GM21825 (cell line): ENCODE measurements at regions not wholly inside any gene's neighbourhood (a gene's known extent, or its start where the extent isn't known, plus 50 kb on each side); places are given as distances from the start of the nearest gene placed in this dataset.

Source experiments
- ATAC-seq: cut with Tn5 transposase; IDR thresholded peaks from one replicate; pipeline ENCODE4 v1.9.1; 2021; ENCODE audit warnings: mild to moderate bottlenecking, moderate library complexity; ENCODE audit not compliant: unreplicated experiment

GRCh38 chr14:71586131-71586897, 345.9 kb upstream of the RGS6 start:
- no peak for ATAC-seq

DNA sequence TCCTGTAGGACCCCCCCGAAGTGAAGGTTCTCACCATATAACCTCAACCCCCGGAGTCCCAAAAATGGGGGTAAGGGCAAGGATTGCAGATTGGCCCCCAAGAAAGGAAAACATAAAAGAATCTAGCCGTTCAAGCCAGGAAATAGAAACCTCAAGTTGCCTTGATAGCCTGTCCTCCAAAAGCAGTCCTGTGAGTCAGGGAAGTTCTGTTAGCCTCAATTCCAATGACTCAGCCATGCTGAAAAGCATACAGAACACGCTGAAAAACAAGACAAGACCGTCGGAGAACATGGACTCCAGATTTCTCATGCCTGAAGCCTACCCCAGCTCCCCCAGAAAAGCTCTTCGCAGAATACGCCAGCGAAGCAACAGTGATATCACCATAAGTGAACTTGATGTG, 344.2 kb upstream of the RGS6 start:
- no peak for ATAC-seq

- ATAC-seq = no peak
Observed at GRCh38 chr14:71588576-71589215, 343.5 kb upstream of the RGS6 start.

GRCh38 chr14:71589609-71590008, 342.6 kb upstream of the RGS6 start:
- ATAC-seq = no peak

GRCh38 chr14:71590131-71590530, 342.1 kb upstream of the RGS6 start:
- no peak for ATAC-seq

DNA sequence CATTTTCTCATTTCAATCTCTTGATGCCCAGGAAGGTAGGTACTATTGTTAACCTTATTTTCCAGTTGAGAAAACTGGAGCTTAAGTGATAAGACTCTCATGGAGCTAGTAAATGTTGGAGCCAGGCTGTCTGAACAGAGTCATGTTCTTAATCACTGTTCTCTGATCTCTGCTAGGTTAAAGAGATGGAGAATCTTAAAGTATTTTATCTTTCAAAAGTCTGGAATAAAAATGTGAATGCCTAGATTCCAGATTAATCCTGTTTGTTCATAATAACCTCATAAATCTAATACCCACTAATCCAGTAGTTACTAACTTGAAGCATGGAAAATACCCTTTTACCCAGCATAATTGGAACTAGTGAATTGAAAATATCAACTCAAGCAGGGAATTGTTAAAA, 341.0 kb upstream of the RGS6 start:
- ATAC-seq = no peak

- ATAC-seq = no peak
Observed at GRCh38 chr14:71591929-71592328, 340.3 kb upstream of the RGS6 start.

DNA sequence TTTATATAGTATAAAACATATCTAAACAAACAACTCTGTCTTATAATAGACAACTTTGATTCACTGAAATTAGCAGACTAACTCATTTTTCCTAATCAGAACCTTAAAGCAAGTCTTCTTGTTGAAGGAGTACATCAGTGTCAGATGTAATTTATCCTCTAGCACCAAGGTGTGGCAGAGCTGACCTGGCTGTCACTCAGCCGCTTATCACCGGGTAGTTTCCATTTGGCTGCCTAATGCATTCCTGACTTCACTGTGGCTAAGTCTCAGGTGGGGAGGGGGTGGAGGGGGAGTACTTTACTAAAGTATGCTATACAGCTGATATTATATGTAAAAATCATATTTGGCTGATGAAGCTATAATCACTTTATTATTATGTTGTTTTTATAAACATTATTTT, 339.9 kb upstream of the RGS6 start:
- ATAC-seq = no peak

- ATAC-seq = no peak
Observed at GRCh38 chr14:71593966-71594365, 338.3 kb upstream of the RGS6 start.

GRCh38 chr14:71594821-71595220, 337.4 kb upstream of the RGS6 start:
- ATAC-seq = no peak

DNA sequence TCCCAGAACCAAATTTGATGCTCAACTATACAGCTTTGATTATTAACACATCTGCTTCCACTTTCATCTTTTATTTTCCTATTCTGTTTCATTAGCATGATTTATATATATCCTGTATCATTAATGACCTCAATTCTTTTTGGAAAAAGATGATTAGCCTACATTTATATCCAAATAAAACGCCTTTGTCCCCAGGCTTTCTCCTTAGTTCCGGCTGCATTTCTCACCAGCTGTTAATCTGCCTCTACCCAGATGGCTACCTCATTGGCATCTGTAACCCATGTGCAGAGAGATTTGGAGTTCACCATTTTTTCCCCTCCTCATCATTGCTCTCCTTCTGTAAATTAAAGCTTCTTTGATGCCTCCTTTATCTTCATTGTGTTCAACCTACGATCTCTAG, 336.8 kb upstream of the RGS6 start:
- no peak for ATAC-seq

DNA sequence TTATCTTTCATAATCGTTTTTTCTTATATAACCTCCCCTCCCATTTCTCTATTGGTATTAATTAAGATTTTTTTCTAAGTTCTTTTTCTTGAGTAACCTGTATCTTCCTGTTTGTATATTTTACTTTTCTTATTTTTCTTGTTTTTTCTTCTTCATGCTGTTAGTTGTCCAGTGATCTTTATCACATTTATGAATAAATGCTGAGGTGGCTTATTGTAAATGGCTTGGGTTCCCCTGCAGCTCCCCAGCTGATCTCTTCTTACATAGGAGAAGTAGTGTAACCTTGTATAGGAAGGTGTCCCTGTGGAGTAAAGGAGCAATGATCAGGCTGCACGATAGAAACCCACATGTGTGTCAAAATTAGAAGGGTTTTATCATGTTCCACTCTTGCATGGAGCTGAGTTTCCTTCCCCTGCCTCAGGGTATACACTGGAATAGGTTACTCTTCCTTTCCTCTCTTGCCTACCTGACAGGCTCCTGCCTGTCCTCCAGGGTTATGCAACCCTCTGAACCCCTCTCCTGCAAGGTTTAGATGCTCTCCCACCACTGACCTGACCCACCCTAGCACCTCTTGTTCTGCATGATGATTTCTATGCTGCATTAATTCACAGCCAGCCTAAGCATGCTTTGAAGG, 334.8 kb upstream of the RGS6 start:
- peak; percentile 15 for ATAC-seq

DNA sequence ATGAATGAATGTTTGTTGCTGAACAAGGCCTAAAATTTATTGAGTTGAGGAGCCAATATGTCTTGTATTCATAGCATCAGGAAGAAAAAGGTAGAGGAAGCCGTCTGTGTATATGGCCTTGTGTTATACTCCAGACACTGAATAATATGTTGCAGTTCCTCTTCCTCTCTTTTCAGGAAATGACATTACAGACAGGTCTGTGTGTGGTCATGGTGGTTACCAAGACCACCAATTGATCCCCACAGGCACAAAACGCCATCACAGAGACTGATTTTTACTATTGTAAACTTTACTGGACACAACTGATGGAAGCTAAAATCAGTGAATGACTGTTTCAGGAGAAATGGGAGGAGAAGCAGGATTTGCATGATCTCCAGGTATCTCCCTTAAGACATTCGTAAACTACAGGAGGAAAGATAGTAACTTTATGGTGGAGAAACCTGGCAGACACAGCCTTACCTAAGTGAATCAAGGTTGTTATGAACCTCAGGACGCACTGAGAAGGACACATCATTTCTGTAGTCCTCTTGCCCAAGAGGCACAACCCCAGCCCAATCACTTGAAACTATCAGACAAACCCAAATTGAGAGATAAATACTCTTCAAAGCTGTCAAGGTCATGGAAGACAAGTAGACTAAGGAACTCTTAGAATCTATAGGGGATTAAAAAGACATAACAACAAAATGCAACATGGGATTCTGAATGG, 334.1 kb upstream of the RGS6 start:
- peak; percentile 79 for ATAC-seq

- ATAC-seq = no peak
Observed at GRCh38 chr14:71600309-71600708, 331.9 kb upstream of the RGS6 start.

- ATAC-seq = no peak
Observed at GRCh38 chr14:71602524-71602923, 329.7 kb upstream of the RGS6 start.

- ATAC-seq = no peak
Observed at GRCh38 chr14:71604231-71604630, 328.0 kb upstream of the RGS6 start.

DNA sequence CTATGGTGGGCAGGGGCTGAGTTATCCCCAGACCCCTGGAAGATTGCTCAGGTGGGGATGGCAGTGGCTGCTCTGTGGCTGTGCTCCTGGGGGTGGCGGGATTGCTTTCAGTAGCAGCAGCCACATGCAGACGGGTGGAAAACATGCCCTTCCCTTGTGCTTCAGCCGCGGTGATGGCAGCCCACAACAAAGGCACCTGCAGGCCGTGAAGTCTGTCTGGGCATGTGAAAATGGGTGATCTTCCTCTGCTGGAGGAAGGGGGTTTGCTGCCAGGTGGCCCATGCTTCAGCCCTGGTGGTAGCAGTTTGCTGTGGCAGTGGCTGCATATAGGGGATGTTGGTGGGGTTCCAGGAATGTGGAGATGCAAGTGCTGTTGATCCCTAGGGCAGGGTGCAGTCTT, 326.2 kb upstream of the RGS6 start:
- ATAC-seq = no peak

DNA sequence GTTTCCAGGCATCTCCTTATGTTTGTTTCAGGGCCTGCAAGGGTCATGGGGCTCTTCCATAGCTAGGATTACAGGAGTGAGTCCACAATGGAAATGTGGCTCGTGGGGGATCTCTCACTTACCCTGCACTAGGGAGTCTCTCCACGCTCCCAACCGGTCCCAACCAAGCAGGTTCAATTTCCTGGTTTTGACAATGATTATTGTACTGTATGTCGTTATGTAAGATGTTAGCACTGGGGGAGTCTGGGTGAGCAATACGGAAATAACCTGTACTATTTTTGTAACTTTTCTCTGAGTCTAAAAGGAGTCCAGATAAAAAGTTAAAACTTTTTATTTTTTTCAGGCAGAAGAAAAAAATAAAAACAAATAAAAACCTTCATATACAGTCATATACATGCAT, 325.7 kb upstream of the RGS6 start:
- no peak for ATAC-seq

GRCh38 chr14:71607056-71607455, 325.2 kb upstream of the RGS6 start:
- no peak for ATAC-seq

DNA sequence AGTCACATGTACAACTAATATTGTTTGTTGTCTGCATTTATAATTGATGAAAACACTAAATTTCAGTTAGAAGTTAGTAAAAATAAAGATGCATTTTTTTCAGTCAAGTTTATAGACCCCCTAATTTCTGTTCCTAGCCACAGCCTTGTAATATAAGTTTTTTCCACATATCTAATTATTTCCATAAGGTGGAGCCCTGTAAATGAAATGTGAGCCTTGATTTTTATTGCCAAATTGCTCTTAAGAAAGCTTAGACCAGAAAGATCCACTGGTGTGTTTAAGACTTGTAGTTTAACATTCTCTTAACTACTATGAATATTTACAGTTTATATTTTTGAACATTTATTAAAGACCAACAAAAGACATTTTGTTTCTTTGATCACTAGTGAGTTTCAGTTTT, 322.1 kb upstream of the RGS6 start:
- ATAC-seq = no peak

DNA sequence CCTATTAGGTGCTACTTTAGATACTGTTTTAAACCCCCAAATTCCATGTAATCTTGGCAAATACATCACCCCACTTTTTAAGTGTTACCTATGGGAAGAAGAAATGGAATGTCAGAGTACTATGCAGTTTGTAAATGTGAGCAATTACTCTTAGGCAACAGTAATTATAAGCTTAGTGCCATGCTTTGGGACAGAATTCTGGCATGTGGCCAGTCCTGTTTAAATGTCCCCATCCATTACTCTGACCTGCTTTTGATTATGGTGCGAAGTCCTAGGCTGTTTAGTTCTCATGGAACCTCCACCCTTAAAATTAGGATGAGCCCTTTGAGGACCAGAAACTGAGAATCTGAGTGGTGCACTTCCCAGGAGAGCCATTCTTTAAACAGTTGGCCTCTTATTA, 321.4 kb upstream of the RGS6 start:
- ATAC-seq = no peak

DNA sequence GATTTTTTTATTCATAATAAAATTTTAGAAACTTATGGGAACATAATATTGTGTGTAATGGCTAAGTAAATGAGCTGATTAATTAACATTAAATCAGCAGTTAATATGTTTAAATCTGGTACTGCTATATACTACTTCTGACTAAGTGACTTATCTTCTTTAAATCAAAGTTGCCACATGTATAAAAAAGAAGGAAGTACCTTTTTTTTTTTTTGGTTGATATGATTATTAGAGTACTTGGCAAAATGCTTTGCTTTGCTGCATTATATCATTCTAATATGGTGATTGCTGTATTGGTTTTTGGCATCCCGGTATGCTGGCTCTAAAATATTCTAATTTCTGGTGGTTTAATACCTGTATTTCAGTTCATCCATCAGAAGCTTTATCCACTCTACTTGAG, 319.1 kb upstream of the RGS6 start:
- no peak for ATAC-seq
